Skeletal muscle tissue (tissue), 4 donors: ENCODE measurements at regions not wholly inside any gene's neighbourhood (a gene's known extent, or its start where the extent isn't known, plus 50 kb on each side); places are given as distances from the start of the nearest gene placed in this dataset. TPM values are rescaled to one million over a fixed set of nuclear protein-coding genes. Genes with fewer than 3 reads are reported as not detected.

Experiments used
- H3K27ac ChIP-seq: one replicate; pipeline ENCODE4 v1.7.0; 2013; ENCODE audit warnings: mild to moderate bottlenecking, low read depth, low read length, inconsistent platforms
- H3K27me3 ChIP-seq, 3 donors: one replicate each; pipeline ENCODE4 v1.7.0; 2013; ENCODE audit warnings: low read length in 3 of 3; ENCODE audit not compliant: control insufficient read depth in 3 of 3, insufficient read depth in 3 of 3
- H3K36me3 ChIP-seq, 3 donors: one replicate each; pipeline ENCODE4 v1.7.0; 2013; ENCODE audit warnings: low read length in 3 of 3; ENCODE audit not compliant: control insufficient read depth in 3 of 3, insufficient read depth in 3 of 3
- H3K4me1 ChIP-seq, 3 donors: one replicate each; pipeline ENCODE4 v1.7.0; 2013; ENCODE audit warnings: low read length in 3 of 3, mild to moderate bottlenecking in 3 of 3; ENCODE audit not compliant: control insufficient read depth in 3 of 3, insufficient read depth in 3 of 3
- H3K4me3 ChIP-seq, 3 donors: one replicate each; pipeline ENCODE4 v1.7.0; 2013; ENCODE audit warnings: low read length in 3 of 3
- H3K9ac ChIP-seq, 3 donors: one replicate each; pipeline ENCODE4 v1.7.0; 2013; ENCODE audit warnings: low read length in 3 of 3, mild to moderate bottlenecking in 3 of 3, moderate library complexity in 2 of 3, low read depth in 1 of 3
- H3K9me3 ChIP-seq, 3 donors: one replicate each; pipeline ENCODE4 v1.7.0; 2013; ENCODE audit warnings: low read length in 3 of 3; ENCODE audit not compliant: control insufficient read depth in 3 of 3
- small RNA-seq: library from RNA; depleted of rRNA; stranded (forward); fragments of <200 nt; gene quantifications from one replicate; pipeline ENCODE3, GENCODE V24; 2014
- donor health status: Osteomylitis.

DNA sequence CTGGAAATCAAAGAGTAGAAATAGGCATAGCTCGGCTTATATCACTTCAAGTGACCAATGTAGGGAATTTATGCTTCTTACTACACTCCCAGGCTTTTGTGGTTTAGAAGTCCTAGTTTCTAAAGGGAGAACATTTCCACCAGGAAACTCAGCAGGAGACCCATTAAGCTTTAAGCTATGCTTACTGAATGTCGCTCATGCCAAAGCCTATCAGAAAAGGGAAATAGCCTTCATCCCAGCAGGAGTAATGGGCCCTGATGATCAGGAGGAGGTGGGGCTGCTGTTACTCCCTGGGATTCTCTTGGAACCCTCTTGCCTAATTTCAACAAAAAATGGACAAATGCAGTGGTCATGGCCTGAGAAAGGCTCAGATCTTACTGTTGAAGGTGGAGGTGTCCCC lies 54.5 kb upstream of the SEMA6A start:
- H3K36me3 ChIP-seq: no peaks in the 10 kb centered on the region
- no peaks in the 10 kb centered on the region for H3K4me1 ChIP-seq
- H3K27ac ChIP-seq: no peak overlapping the region
- H3K27me3 ChIP-seq: no peaks in the 10 kb centered on the region
- no peaks in the 10 kb centered on the region for H3K9me3 ChIP-seq
- H3K4me3 ChIP-seq: no peak overlapping the region
- H3K9ac ChIP-seq: no peak overlapping the region

DNA sequence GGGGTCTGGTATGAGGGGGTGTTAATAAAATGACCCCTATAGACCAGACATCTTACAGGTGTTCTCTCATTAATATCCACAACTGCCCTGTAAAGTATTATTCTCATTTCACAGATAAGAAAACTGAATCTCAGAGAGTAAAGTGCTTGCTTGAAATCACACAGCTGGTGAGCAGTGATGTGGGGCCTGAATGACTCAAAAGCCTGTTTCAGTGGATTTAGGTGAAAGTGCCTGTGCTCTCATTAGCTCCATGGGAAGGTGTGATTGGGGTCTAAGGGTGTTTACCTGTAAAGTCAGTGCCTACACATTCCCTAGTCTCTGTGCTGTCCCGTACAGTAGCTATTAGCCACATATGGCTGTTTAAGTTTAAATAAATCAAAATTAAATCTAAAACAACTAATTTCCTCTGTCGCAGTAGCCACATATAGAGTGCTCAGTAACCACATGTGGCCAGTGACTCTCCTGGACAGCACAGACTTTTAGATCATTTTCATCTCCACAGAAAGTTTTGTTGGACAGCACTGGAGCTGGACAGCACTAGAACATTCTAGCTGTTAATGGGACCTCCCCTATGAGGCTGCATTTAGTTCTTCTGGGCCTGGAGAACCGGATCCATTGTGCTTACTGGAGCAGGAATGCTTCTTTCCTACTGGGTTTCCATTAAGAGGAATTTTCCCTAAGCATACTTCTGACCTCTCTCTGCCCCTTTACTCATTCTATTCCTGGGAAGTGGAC lies 52.5 kb upstream of the SEMA6A start:
- no peaks in the 10 kb centered on the region for H3K9me3 ChIP-seq
- H3K4me3 ChIP-seq: no peak overlapping the region
- H3K27me3 ChIP-seq: no peaks in the 10 kb centered on the region
- H3K4me1 ChIP-seq: no peaks in the 10 kb centered on the region
- no peak overlapping the region for H3K9ac ChIP-seq
- H3K27ac ChIP-seq: peak overlapping the region; percentile 29
- H3K36me3 ChIP-seq: no peaks in the 10 kb centered on the region

DNA sequence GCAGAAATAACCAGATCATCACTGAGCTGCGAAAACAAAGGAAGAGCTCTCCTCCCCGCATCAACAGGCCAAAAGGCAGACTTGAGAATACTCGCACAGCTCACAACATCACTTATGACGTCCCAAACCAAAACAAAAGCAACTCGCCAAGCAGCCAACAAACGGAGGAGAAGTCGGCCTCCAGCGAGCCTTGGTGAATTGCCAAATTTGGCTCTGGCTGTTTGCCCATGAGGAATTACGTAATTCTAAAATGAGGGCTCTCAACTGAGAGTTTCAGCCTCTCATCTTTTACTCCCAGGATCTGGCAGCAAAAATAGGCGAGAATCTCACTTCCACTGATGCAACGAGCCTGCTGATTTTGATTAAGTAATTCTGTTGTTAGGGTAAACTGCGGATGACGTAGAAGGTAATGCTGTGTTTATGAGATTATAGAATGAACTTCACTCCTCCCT lies 51.7 kb upstream of the SEMA6A start:
- Histone ChIP-seq H3K9me3 (no peaks in the 10 kb centered on the region), H3K9ac (no peak overlapping the region), H3K4me1 (no peaks in the 10 kb centered on the region), H3K27me3 (no peaks in the 10 kb centered on the region), H3K4me3 (no peak overlapping the region), H3K36me3 (no peaks in the 10 kb centered on the region), H3K27ac (peak overlapping the region; percentile 29)

Small RNA genes in the stretch of these regions (small RNA-seq; reads per million reads assigned to genes)
- not detected for gene AC093534.1
- not detected for gene RNU7-34P
